Neural progenitor cell (in vitro differentiated cells): ENCODE measurements at regions not wholly inside any gene's neighbourhood (a gene's known extent, or its start where the extent isn't known, plus 50 kb on each side); places are given as distances from the start of the nearest gene placed in this dataset.
A peak's percentile ranks its signal among the peaks of the same experiment; 100 is the strongest.

Experiments
- DNase-seq: peaks from one replicate; pipeline ENCODE4 v3.0.0-alpha.2; 2016; ENCODE audit warnings: low spot score
- H2AFZ ChIP-seq: fragments of 200-600 bp; sonication (generic); replicated peaks from 2 replicates; pipeline ENCODE4 v1.6.1; 2016; ENCODE audit warnings: antibody characterized with exemption
- H3F3A ChIP-seq: fragments of 200-600 bp; sonication (generic); 2 replicates; pipeline ENCODE4 v1.6.1; 2016; ENCODE audit warnings: antibody characterized with exemption, low read depth
- H3K27ac ChIP-seq: fragments of 200-600 bp; sonication (generic); 2 replicates; pipeline ENCODE4 v1.5.1; 2016; ENCODE audit warnings: mild to moderate bottlenecking
- H3K27me3 ChIP-seq: fragments of 200-600 bp; sonication (generic); 2 replicates; pipeline ENCODE4 v1.6.1; 2016; ENCODE audit warnings: mild to moderate bottlenecking, moderate library complexity
- H3K36me3 ChIP-seq: fragments of 200-600 bp; sonication (generic); 2 replicates; pipeline ENCODE4 v1.5.1; 2016
- H3K4me1 ChIP-seq: fragments of 200-600 bp; sonication (generic); 2 replicates; pipeline ENCODE4 v1.6.1; 2016; ENCODE audit warnings: mixed run types
- H3K4me2 ChIP-seq: fragments of 200-600 bp; sonication (generic); 2 replicates; pipeline ENCODE4 v1.6.1; 2016
- H3K4me3 ChIP-seq: fragments of 200-600 bp; sonication (generic); 2 replicates; pipeline ENCODE4 v1.5.1; 2016
- H3K79me2 ChIP-seq: fragments of 200-600 bp; sonication (generic); 2 replicates; pipeline ENCODE4 v1.6.1; 2016; ENCODE audit warnings: low read depth
- H3K9ac ChIP-seq: fragments of 200-600 bp; sonication (generic); 2 replicates; pipeline ENCODE4 v1.6.1; 2016
- H3K9me3 ChIP-seq: fragments of 200-600 bp; sonication (generic); 2 replicates; pipeline ENCODE4 v1.5.1; 2016; ENCODE audit warnings: low read depth
- H4K20me1 ChIP-seq: fragments of 200-600 bp; sonication (generic); 2 replicates; pipeline ENCODE4 v1.6.1; 2016; ENCODE audit warnings: low read depth
- H3K27ac Mint-ChIP-seq: 3 replicates; pipeline ENCODE4 v1.8.0; 2021; ENCODE audit warnings: mixed read lengths
- H3K27me3 Mint-ChIP-seq: 2 replicates; pipeline ENCODE4 v1.8.0; 2022; ENCODE audit warnings: low read depth, mild to moderate bottlenecking, inconsistent platforms, moderate library complexity, mixed read lengths; ENCODE audit not compliant: insufficient read depth
- H3K36me3 Mint-ChIP-seq: 3 replicates; pipeline ENCODE4 v1.8.0; 2021; ENCODE audit warnings: mixed read lengths
- H3K4me1 Mint-ChIP-seq: 3 replicates; pipeline ENCODE4 v1.8.0; 2021; ENCODE audit warnings: mixed read lengths
- H3K4me3 Mint-ChIP-seq: 3 replicates; pipeline ENCODE4 v1.8.0; 2021; ENCODE audit warnings: mild to moderate bottlenecking, moderate library complexity, mixed read lengths
- H3K9me3 Mint-ChIP-seq: 3 replicates; pipeline ENCODE4 v1.8.0; 2020; ENCODE audit warnings: mixed read lengths
- CTCF ChIP-seq: fragments of 200-600 bp; sonication (generic); IDR thresholded peaks from 2 replicates; pipeline ENCODE4 v1.5.1; 2017; ENCODE audit warnings: antibody characterized with exemption, mild to moderate bottlenecking
- EZH2 ChIP-seq: fragments of 200-600 bp; sonication (generic); IDR thresholded peaks from 2 replicates; pipeline ENCODE4 v1.6.1; 2017; ENCODE audit warnings: antibody characterized with exemption, mild to moderate bottlenecking, moderate library complexity
- EZH2phosphoT487 ChIP-seq: fragments of 200-600 bp; sonication (generic); IDR thresholded peaks from 2 replicates; pipeline ENCODE4 v1.6.1; 2017; ENCODE audit warnings: antibody characterized with exemption

- Mint-ChIP-seq H3K36me3 (no peaks in the 10 kb centered on the region), H3K27me3 (peaks cover 2% of the 10 kb centered on the region), H3K4me3 (no peak overlapping the region), H3K9me3 (no peaks in the 10 kb centered on the region), H3K4me1 (no peaks in the 10 kb centered on the region), H3K27ac (no peak overlapping the region)
- Histone ChIP-seq H3K27me3 (no peaks in the 10 kb centered on the region), H4K20me1 (no peaks in the 10 kb centered on the region), H3K79me2 (no peaks in the 10 kb centered on the region), H3K36me3 (no peaks in the 10 kb centered on the region), H2AFZ (no peak overlapping the region), H3K9ac (no peak overlapping the region), H3F3A (no peaks in the 10 kb centered on the region), H3K4me3 (no peak overlapping the region), H3K27ac (no peak overlapping the region), H3K4me1 (no peaks in the 10 kb centered on the region), H3K4me2 (no peak overlapping the region), H3K9me3 (no peaks in the 10 kb centered on the region)
- no peak for DNase-seq
- no peak for TF ChIP-seq CTCF
- no peak for TF ChIP-seq EZH2
- no peak for TF ChIP-seq EZH2phosphoT487
These were observed 189.8 kb upstream of the SALL3 start for GRCh38 chr18:78789850-78790249.

- H3K9me3 Mint-ChIP-seq, result no peaks in the 10 kb centered on the region
- no peak overlapping the region for H3K27ac Mint-ChIP-seq
- TF ChIP-seq CTCF (no peak), EZH2phosphoT487 (no peak), EZH2 (no peak)
- Histone ChIP-seq H3K9ac (no peak overlapping the region), H3K4me3 (no peak overlapping the region), H3K9me3 (no peaks in the 10 kb centered on the region), H3K79me2 (no peaks in the 10 kb centered on the region), H3F3A (no peaks in the 10 kb centered on the region), H3K27ac (no peak overlapping the region), H2AFZ (no peak overlapping the region), H3K36me3 (no peaks in the 10 kb centered on the region), H3K4me2 (no peak overlapping the region), H3K4me1 (no peaks in the 10 kb centered on the region), H3K27me3 (no peaks in the 10 kb centered on the region), H4K20me1 (no peaks in the 10 kb centered on the region)
- no peaks in the 10 kb centered on the region for H3K4me1 Mint-ChIP-seq
- DNase-seq, result no peak
- peaks cover 2% of the 10 kb centered on the region for H3K27me3 Mint-ChIP-seq
- no peak overlapping the region for H3K4me3 Mint-ChIP-seq
- no peaks in the 10 kb centered on the region for H3K36me3 Mint-ChIP-seq
These were observed 189.1 kb upstream of the SALL3 start for GRCh38 chr18:78790511-78790910.

GRCh38 chr18:78790960-78791359 lies 188.7 kb upstream of the SALL3 start:
- Mint-ChIP-seq H3K27ac (no peak overlapping the region), H3K4me1 (no peaks in the 10 kb centered on the region), H3K36me3 (no peaks in the 10 kb centered on the region), H3K4me3 (no peak overlapping the region), H3K27me3 (peaks cover 2% of the 10 kb centered on the region), H3K9me3 (no peaks in the 10 kb centered on the region)
- no peak for TF ChIP-seq EZH2
- Histone ChIP-seq H3K9me3 (no peaks in the 10 kb centered on the region), H3K27ac (no peak overlapping the region), H3F3A (no peaks in the 10 kb centered on the region), H3K79me2 (no peaks in the 10 kb centered on the region), H3K9ac (no peak overlapping the region), H3K4me2 (no peak overlapping the region), H3K27me3 (no peaks in the 10 kb centered on the region), H2AFZ (no peak overlapping the region), H3K4me1 (no peaks in the 10 kb centered on the region), H4K20me1 (no peaks in the 10 kb centered on the region), H3K4me3 (no peak overlapping the region), H3K36me3 (no peaks in the 10 kb centered on the region)
- DNase-seq, result no peak

GRCh38 chr18:78792094-78792493 lies 187.5 kb upstream of the SALL3 start:
- no peaks in the 10 kb centered on the region for H3K36me3 ChIP-seq
- no peak overlapping the region for H3K9ac ChIP-seq
- H3K4me3 ChIP-seq, result no peak overlapping the region
- peak overlapping the region; percentile 33 for H3K27ac Mint-ChIP-seq
- H3K4me1 Mint-ChIP-seq, result no peaks in the 10 kb centered on the region
- H4K20me1 ChIP-seq, result no peaks in the 10 kb centered on the region
- H3K27me3 ChIP-seq, result no peaks in the 10 kb centered on the region
- no peaks in the 10 kb centered on the region for H3K36me3 Mint-ChIP-seq
- H3K9me3 ChIP-seq, result no peaks in the 10 kb centered on the region
- TF ChIP-seq CTCF (no peak), EZH2phosphoT487 (no peak), EZH2 (no peak)
- no peak overlapping the region for H2AFZ ChIP-seq
- no peak overlapping the region for H3K4me3 Mint-ChIP-seq
- H3K4me1 ChIP-seq, result no peaks in the 10 kb centered on the region
- no peaks in the 10 kb centered on the region for H3K9me3 Mint-ChIP-seq
- no peak overlapping the region for H3K27ac ChIP-seq
- no peaks in the 10 kb centered on the region for H3K79me2 ChIP-seq
- H3K4me2 ChIP-seq, result no peak overlapping the region
- H3F3A ChIP-seq, result no peaks in the 10 kb centered on the region
- H3K27me3 Mint-ChIP-seq, result peaks cover 2% of the 10 kb centered on the region
- no peak for DNase-seq
